C4-2B (cell line): ENCODE measurements at regions not wholly inside any gene's neighbourhood (a gene's known extent, or its start where the extent isn't known, plus 50 kb on each side); places are given as distances from the start of the nearest gene placed in this dataset.

Experiments
- CTCF ChIP-seq: fragments of 450-650 bp; conservative IDR thresholded peaks from 2 replicates; pipeline ENCODE4 v1.5.1; 2017; ENCODE audit warnings: mild to moderate bottlenecking
- ZFX ChIP-seq: fragments of 450-650 bp; IDR thresholded peaks from 2 replicates; pipeline ENCODE4 v1.6.1; 2017

GRCh38 chrX:23228950-23229448 is 105.7 kb upstream of the PTCHD1 start:
- TF ChIP-seq CTCF: no peak
- TF ChIP-seq ZFX: no peak
